Stimulated activated naive B cell treated with anti-CD40 and anti-IgM and Interleukin-4, amounts not matched to agents 10 μg/mL and 1 μg/mL and 100 μg/mL, for 72 hours (primary cell): ENCODE measurements at regions not wholly inside any gene's neighbourhood (a gene's known extent, or its start where the extent isn't known, plus 50 kb on each side); places are given as distances from the start of the nearest gene placed in this dataset.

Source experiments
- ATAC-seq, 2 donors: fragments of 150-1000 bp; cut with Tn5 transposase; replicated peaks; 2 replicates each; pipeline ENCODE4 v1.10.0; 2021; ENCODE audit warnings: moderate library complexity in 1 of 2
- DNase-seq: peaks from one replicate; pipeline ENCODE4 v3.0.0; 2021
- H3K27ac Mint-ChIP-seq: one replicate; pipeline ENCODE4 v1.8.0; 2022; ENCODE audit warnings: mild to moderate bottlenecking, mixed read lengths
- H3K27me3 Mint-ChIP-seq, 2 donors: one replicate each; pipeline ENCODE4 v1.8.0; 2022; ENCODE audit warnings: mixed read lengths in 2 of 2
- H3K36me3 Mint-ChIP-seq, 2 donors: one replicate each; pipeline ENCODE4 v1.8.0; 2022; ENCODE audit warnings: mixed read lengths in 2 of 2, mild to moderate bottlenecking in 1 of 2
- H3K4me1 Mint-ChIP-seq, 2 donors: one replicate each; pipeline ENCODE4 v1.8.0; 2022; ENCODE audit warnings: mixed read lengths in 2 of 2, mild to moderate bottlenecking in 1 of 2
- H3K4me3 Mint-ChIP-seq, 2 donors: one replicate each; pipeline ENCODE4 v1.8.0; 2022; ENCODE audit warnings: mild to moderate bottlenecking in 2 of 2, mixed read lengths in 2 of 2, moderate library complexity in 1 of 2
- H3K9me3 Mint-ChIP-seq, 2 donors: one replicate each; pipeline ENCODE4 v1.8.0; 2022; ENCODE audit warnings: mixed read lengths in 2 of 2, mild to moderate bottlenecking in 1 of 2

- peaks cover 31 to 57% of the 10 kb centered on the region in 2 donors for H3K4me1 Mint-ChIP-seq
- H3K27me3 Mint-ChIP-seq = no peaks in the 10 kb centered on the region
- no peaks in the 10 kb centered on the region for H3K9me3 Mint-ChIP-seq
- no peaks in the 10 kb centered on the region for H3K36me3 Mint-ChIP-seq
- peak; percentile 42 for DNase-seq
- ATAC-seq = peak; percentile 30 to 38
- H3K27ac Mint-ChIP-seq = peak overlapping the region; percentile 98
- no peak overlapping the region for H3K4me3 Mint-ChIP-seq
These were observed 59.2 kb upstream of the CLINT1 start for GRCh38 chr5:157917899-157918809.

GRCh38 chr5:157917491-157917890, 58.5 kb upstream of the CLINT1 start:
- Mint-ChIP-seq H3K4me1 (peaks cover 36 to 64% of the 10 kb centered on the region in 2 donors), H3K27ac (no peak overlapping the region), H3K27me3 (no peaks in the 10 kb centered on the region), H3K36me3 (no peaks in the 10 kb centered on the region), H3K9me3 (no peaks in the 10 kb centered on the region), H3K4me3 (no peak overlapping the region)
- DNase-seq = no peak
- ATAC-seq = no peak

- ATAC-seq (no peak), DNase-seq (no peak)
- H3K4me3 Mint-ChIP-seq = no peak overlapping the region
- H3K27ac Mint-ChIP-seq = peak overlapping the region; percentile 69
- H3K9me3 Mint-ChIP-seq = peaks cover 0 to 3% of the 10 kb centered on the region in 2 donors
- H3K36me3 Mint-ChIP-seq = peaks cover 1 to 3% of the 10 kb centered on the region in 2 donors
- peaks cover 43 to 67% of the 10 kb centered on the region in 2 donors for H3K4me1 Mint-ChIP-seq
- H3K27me3 Mint-ChIP-seq = no peaks in the 10 kb centered on the region
These were observed 56.7 kb upstream of the CLINT1 start for GRCh38 chr5:157915638-157916037.

GRCh38 chr5:157914151-157914788, 55.3 kb upstream of the CLINT1 start:
- no peaks in the 10 kb centered on the region for H3K27me3 Mint-ChIP-seq
- H3K4me3 Mint-ChIP-seq = no peak overlapping the region
- no peak for DNase-seq
- H3K36me3 Mint-ChIP-seq = peaks cover 1 to 3% of the 10 kb centered on the region in 2 donors
- no peak overlapping the region for H3K27ac Mint-ChIP-seq
- H3K4me1 Mint-ChIP-seq = peaks cover 33 to 59% of the 10 kb centered on the region in 2 donors
- no peak for ATAC-seq
- H3K9me3 Mint-ChIP-seq = peaks cover 0 to 3% of the 10 kb centered on the region in 2 donors

GRCh38 chr5:157913575-157913974, 54.6 kb upstream of the CLINT1 start:
- no peak for ATAC-seq
- Mint-ChIP-seq H3K9me3 (peaks cover 0 to 3% of the 10 kb centered on the region in 2 donors), H3K36me3 (peaks cover 1 to 3% of the 10 kb centered on the region in 2 donors), H3K27ac (no peak overlapping the region), H3K4me3 (no peak overlapping the region), H3K27me3 (no peaks in the 10 kb centered on the region), H3K4me1 (peaks cover 26 to 53% of the 10 kb centered on the region in 2 donors)
- no peak for DNase-seq

GRCh38 chr5:157912621-157913325, 53.8 kb upstream of the CLINT1 start:
- no peaks in the 10 kb centered on the region for H3K27me3 Mint-ChIP-seq
- peak; percentile 47 for DNase-seq
- H3K27ac Mint-ChIP-seq = peak overlapping the region; percentile 51
- H3K4me3 Mint-ChIP-seq = peak overlapping the region in 1 of 2 donors; percentile 6
- peaks cover 1 to 3% of the 10 kb centered on the region in 2 donors for H3K36me3 Mint-ChIP-seq
- H3K4me1 Mint-ChIP-seq = peaks cover 18 to 44% of the 10 kb centered on the region in 2 donors
- H3K9me3 Mint-ChIP-seq = peaks cover 0 to 3% of the 10 kb centered on the region in 2 donors
- ATAC-seq = peak; percentile 99

GRCh38 chr5:157911568-157911967, 52.6 kb upstream of the CLINT1 start:
- H3K36me3 Mint-ChIP-seq = peaks cover 1 to 3% of the 10 kb centered on the region in 2 donors
- peaks cover 0 to 3% of the 10 kb centered on the region in 2 donors for H3K9me3 Mint-ChIP-seq
- H3K4me3 Mint-ChIP-seq = peak overlapping the region in 1 of 2 donors; percentile 46
- peaks cover 14 to 37% of the 10 kb centered on the region in 2 donors for H3K4me1 Mint-ChIP-seq
- peak overlapping the region; percentile 90 for H3K27ac Mint-ChIP-seq
- DNase-seq (no peak), ATAC-seq (peak; percentile 35 to 52)
- H3K27me3 Mint-ChIP-seq = no peaks in the 10 kb centered on the region
